ENCODE measurements at regions not wholly inside any gene's neighbourhood (a gene's known extent, or its start where the extent isn't known, plus 50 kb on each side); places are given as distances from the start of the nearest gene placed in this dataset.
"Not testable (repeated sequence)": the region's sequence is repeated elsewhere in the genome, so short reads cannot be mapped to it uniquely, and the experiment has no call there.

DNA sequence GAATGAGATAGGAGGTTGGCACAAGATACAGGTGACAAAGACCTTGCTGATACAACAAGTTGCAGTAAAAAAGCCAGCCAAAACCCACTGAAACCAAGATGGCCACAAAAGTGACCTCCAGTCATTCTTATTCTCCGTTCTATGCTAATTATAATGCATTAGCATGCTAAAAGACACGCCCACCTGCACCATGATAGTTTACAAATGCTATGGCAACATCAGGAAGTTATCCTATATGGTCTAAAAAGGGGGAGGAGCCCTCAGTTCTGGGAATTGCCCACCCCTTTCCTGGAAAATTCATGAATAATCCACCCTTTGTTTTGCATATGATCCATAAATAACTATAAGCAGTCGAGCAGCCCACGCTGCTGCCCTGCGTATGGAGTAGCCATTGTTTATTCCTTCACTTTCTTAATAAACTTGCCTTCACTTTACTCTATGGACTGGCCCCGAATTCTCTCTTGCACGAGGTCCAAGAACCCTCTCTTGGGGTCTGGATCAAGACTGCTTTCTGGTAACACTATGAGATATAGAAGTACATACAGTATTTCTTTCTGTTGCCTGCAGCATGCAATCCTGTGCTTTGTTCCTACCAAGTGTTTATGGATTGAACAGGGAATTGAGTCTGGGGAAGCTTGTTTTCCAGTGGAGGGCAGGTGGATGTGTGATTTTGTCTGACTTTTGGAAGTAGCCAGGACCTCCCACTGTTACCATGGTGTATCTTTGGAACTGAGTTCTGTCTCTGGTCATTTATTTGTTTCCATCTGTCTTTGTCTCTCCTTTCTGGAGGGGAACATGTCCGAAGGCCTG, 72.0 kb upstream of the TGM3 start:
- Mint-ChIP-seq H3K27ac (no peak overlapping the region), H3K9me3 (peaks cover 14% of the 10 kb centered on the region), H3K4me3 (no peak overlapping the region), H3K4me1 (ENCODE audit: low read depth) (peaks cover 30% of the 10 kb centered on the region), H3K27me3 (peaks cover 1% of the 10 kb centered on the region), H3K36me3 (ENCODE audit: low read depth) (peaks cover 10% of the 10 kb centered on the region)
- intact Hi-C loops (cut with micrococcal nuclease) = no loop called here

DNA sequence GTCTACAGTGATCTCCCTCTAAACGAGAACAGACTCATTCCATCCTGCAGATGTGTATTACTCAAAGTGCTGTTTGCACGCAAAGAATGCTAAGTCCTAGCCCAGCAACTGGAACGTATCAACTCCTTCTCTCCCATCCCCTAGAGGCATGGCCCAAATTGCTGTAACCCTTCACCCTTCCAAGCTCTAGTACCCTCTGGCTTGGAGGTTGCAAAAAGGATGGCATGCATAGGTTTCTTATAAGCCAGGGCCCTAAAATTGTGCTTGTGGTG, 71.5 kb upstream of the TGM3 start:
- H3K27ac Mint-ChIP-seq = no peak overlapping the region
- H3K4me1 Mint-ChIP-seq (ENCODE audit: low read depth) = peaks cover 26% of the 10 kb centered on the region
- no peak overlapping the region for H3K4me3 Mint-ChIP-seq
- peaks cover 9% of the 10 kb centered on the region for H3K9me3 Mint-ChIP-seq
- peaks cover 8% of the 10 kb centered on the region for H3K36me3 Mint-ChIP-seq (ENCODE audit: low read depth)
- H3K27me3 Mint-ChIP-seq = peaks cover 1% of the 10 kb centered on the region
- intact Hi-C loops (cut with micrococcal nuclease) = no loop called here

DNA sequence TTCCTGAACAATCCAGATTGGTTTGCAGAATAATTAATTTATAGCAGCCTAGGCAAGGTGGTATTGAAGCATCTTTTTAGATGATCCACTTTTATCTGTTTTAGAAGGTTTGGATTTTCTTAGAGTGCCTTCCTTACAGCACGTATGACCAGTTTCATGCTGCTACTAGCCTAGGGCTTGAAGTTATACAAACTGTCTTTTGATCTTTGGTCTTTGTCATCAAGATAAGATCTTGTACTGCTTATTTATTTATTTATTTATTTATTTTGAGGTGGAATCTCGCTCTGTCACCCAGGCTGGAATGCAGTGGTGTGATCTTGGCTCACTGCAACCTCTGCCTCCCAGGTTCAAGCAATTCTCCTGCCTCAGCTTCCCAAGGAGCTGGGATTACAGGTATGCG, 68.5 kb upstream of the TGM3 start:
- not testable (repeated sequence) for H3K27ac Mint-ChIP-seq, H3K4me3 Mint-ChIP-seq
- H3K4me1 Mint-ChIP-seq (ENCODE audit: low read depth) = peaks cover 12% of the 10 kb centered on the region

DNA sequence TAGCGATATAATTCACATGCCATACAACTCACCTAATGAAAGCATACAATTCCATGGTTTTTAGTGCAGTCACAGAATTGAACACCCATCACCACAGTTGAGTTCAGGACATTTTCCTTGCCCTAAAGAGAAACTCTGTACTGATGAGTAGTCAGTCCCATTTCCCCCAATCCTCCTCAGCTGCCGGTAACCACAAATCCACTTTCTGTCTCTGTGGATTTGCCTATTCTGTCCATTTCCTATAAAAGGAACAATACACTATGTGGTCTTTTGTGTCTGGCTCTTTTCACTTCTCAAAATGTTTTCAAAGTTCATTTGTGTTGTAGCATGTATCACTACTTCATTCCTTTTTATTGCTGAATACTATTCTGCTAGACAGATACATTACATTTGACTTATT, 67.9 kb upstream of the TGM3 start:
- Mint-ChIP-seq H3K4me3 (no peak overlapping the region), H3K4me1 (ENCODE audit: low read depth) (peaks cover 11% of the 10 kb centered on the region)

More for the DNA sequence above, 68.5 kb upstream of the TGM3 start:
- H3K27me3 Mint-ChIP-seq; H3K9me3 Mint-ChIP-seq; intact Hi-C loops (cut with micrococcal nuclease); H3K36me3 Mint-ChIP-seq (ENCODE audit: low read depth): not testable (repeated sequence)

DNA sequence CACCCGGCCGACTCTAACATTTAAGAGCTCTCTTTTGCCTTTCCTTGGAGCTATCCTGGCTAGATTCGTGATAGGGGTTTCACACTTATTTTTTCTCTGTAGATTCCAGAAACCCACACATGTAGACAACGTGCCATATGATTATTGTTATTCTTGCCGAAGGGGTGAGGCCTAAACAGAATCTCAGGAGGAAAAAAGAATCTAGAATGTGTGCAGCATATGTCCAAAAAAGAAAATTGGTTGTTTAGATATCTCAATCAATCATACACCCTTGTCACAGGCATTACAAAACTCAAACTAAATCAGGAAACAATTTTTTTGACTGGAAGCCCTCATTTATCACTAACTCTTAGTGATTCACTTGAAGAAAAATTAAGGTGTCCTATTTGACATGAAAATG, 66.9 kb upstream of the TGM3 start:
- no peak overlapping the region for H3K27ac Mint-ChIP-seq
- intact Hi-C loops (cut with micrococcal nuclease) = no loop called here
- peaks cover 11% of the 10 kb centered on the region for H3K4me1 Mint-ChIP-seq (ENCODE audit: low read depth)
- peaks cover 1% of the 10 kb centered on the region for H3K27me3 Mint-ChIP-seq
- no peak overlapping the region for H3K4me3 Mint-ChIP-seq
- H3K9me3 Mint-ChIP-seq = no peaks in the 10 kb centered on the region
- no peaks in the 10 kb centered on the region for H3K36me3 Mint-ChIP-seq (ENCODE audit: low read depth)

More for the DNA sequence above, 67.9 kb upstream of the TGM3 start:
- Mint-ChIP-seq H3K27ac (no peak overlapping the region), H3K9me3 (no peaks in the 10 kb centered on the region), H3K36me3 (ENCODE audit: low read depth) (no peaks in the 10 kb centered on the region), H3K27me3 (peaks cover 1% of the 10 kb centered on the region)
- intact Hi-C loops (cut with micrococcal nuclease) = no loop called here

DNA sequence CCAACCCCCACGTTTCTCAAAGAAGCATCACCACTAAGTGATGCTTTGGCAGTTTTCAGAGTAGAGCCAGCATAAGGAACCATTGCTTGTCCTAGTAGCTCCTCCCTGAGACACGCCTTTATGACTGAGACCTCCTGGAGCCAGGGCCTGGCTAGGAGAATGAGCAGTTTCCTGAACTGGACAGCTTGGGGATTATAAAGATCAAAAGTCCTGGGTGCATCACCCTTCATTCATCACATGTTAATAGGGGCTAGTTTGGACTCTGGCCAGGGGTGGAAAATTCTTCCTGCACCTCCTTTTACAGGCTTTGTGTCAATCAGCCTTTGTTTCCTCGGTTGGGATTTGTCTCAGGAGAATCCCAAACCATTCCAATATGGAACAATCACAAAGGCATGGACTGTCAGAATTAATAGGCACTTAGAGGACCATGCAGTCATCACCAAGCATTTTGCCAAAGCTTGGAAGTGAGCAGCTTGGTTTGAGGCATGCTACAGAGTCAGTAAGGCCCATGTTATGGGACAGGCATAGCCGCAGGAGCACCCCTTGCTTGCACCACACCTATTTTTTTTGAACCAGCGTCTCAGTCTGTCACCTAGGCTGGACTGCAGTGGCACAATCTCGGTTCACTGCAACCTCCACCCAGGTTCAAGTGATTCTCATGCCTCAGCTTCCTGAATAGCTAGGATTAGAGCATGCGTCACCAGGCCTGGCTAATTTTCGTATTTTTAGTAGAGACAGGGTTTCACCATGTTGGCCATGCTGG, 64.9 kb upstream of the TGM3 start:
- no peaks in the 10 kb centered on the region for H3K36me3 Mint-ChIP-seq (ENCODE audit: low read depth)
- no peak overlapping the region for H3K27ac Mint-ChIP-seq
- no peak overlapping the region for H3K4me3 Mint-ChIP-seq
- intact Hi-C loops (cut with micrococcal nuclease) = no loop called here
- H3K4me1 Mint-ChIP-seq (ENCODE audit: low read depth) = peaks cover 11% of the 10 kb centered on the region
- H3K27me3 Mint-ChIP-seq = peaks cover 1% of the 10 kb centered on the region
- no peaks in the 10 kb centered on the region for H3K9me3 Mint-ChIP-seq

DNA sequence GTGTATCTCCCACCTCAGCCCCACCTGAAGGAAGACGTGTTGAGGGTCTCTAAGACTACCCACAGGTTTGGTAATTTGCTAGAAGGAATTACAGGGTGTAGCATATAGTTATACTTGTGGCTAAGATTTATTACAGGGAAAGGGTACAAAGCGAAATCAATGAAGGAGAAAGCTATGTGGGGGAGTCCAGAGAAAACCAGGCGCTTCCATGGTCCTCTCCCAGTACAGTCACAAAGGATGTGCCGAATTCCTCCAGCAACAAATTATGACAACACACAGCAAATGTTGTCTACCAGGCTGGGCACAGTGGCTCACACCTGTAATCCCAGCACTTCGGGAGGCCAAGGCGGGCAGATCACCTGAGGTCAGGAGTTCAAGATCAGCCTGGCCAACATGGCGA, 64.1 kb upstream of the TGM3 start:
- H3K9me3 Mint-ChIP-seq = no peaks in the 10 kb centered on the region
- no peak overlapping the region for H3K4me3 Mint-ChIP-seq
- H3K4me1 Mint-ChIP-seq (ENCODE audit: low read depth) = peaks cover 11% of the 10 kb centered on the region
- no peaks in the 10 kb centered on the region for H3K36me3 Mint-ChIP-seq (ENCODE audit: low read depth)
- H3K27ac Mint-ChIP-seq = no peak overlapping the region
- peaks cover 4% of the 10 kb centered on the region for H3K27me3 Mint-ChIP-seq
- intact Hi-C loops (cut with micrococcal nuclease) = no loop called here

DNA sequence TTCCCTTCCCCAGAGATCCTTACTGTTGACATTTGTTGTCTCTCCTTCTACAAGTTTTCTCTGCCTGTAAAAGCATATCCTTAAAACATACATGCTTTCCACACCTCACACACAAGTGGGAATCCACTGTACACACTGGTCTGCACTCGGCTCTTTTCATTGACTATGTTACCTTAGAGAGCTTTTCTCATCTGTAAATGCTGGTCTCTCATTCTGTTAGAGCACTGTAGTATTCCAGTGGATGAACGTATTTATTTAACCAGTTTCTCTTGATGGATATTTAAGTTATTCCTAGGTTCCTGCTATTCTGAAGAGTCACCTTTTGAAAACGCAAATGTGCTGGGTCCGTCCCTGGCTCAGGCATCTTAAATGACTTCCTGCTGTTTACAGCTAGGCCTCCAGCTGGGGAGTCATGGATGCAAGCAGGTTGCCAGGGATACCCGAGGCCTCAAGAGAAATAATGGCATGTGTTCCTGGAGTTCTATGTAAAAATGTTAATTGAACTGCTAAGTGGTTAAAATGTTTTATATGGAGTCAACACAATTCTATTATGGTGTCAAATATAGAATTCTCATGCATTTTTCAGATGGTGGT, 61.1 kb upstream of the TGM3 start:
- Mint-ChIP-seq H3K36me3 (ENCODE audit: low read depth) (no peaks in the 10 kb centered on the region), H3K27ac (no peak overlapping the region), H3K27me3 (peaks cover 12% of the 10 kb centered on the region), H3K4me3 (no peak overlapping the region), H3K4me1 (ENCODE audit: low read depth) (peaks cover 11% of the 10 kb centered on the region), H3K9me3 (no peaks in the 10 kb centered on the region)
- intact Hi-C loops (cut with micrococcal nuclease) = no loop called here

DNA sequence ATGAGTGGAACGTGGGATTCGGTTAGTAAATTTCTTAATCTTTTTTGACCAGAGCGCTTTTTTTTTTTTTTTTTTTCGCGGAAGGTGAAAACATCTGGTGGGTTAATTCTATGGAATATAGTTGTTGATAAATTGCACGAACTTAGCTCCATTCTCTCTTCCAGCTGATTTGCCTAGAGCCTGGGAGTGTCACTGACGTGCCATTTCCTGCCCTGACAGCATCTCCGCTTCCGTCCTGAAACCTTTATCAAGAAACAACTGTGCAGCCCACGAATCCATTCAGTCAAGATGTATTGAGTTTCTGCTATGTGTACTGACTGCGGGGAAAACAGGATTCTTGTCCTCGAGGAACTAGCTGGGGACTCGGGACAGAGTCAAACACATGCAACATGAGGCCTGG, 59.5 kb upstream of the TGM3 start:
- intact Hi-C loops (cut with micrococcal nuclease) = no loop called here
- Mint-ChIP-seq H3K4me1 (ENCODE audit: low read depth) (peaks cover 15% of the 10 kb centered on the region), H3K36me3 (ENCODE audit: low read depth) (no peaks in the 10 kb centered on the region), H3K4me3 (no peak overlapping the region), H3K27me3 (peaks cover 19% of the 10 kb centered on the region), H3K27ac (no peak overlapping the region), H3K9me3 (no peaks in the 10 kb centered on the region)

DNA sequence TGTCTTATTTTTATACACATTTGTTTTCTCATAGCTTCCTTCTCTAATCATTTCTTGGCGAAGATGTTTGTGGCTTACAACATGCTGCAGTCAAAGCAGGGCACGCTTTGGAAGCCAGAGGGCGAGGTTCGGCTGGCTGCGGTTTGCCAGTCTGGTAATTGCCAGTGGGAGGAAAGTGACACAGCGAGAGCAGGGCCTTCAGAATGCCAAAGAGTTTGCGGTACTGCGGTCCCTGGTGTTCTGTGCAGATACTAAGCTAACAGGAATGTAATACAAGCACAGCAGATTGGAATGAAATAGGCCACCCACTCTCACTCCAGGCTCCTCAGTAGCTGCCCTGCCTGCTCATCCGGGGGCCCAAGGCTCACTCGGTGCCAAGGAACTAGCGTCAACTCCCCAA, 58.7 kb upstream of the TGM3 start:
- Mint-ChIP-seq H3K4me1 (ENCODE audit: low read depth) (peaks cover 15% of the 10 kb centered on the region), H3K27me3 (peaks cover 24% of the 10 kb centered on the region), H3K4me3 (no peak overlapping the region), H3K9me3 (no peaks in the 10 kb centered on the region), H3K36me3 (ENCODE audit: low read depth) (no peaks in the 10 kb centered on the region), H3K27ac (no peak overlapping the region)
- intact Hi-C loops (cut with micrococcal nuclease) = no loop called here

DNA sequence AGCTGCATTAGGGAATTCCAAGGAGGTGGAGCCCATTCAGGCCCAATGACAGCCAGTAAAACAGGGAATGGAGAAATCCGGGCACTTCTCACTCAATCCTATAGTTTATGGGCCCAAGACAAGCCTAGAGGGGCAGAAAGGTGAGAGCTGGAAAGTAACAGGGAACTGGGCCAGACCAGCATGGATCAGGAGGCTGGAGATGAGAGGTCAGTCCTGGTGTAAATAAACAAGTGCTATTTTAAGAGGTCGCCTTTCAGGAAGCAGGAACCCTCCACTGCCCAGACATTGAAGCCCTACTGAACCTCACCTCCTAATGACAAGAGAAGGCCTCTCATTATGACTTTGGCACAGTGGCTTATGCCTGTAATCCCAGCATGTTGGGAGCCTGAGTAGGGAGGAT, 57.2 kb upstream of the TGM3 start:
- intact Hi-C loops (cut with micrococcal nuclease) = no loop called here
- H3K36me3 Mint-ChIP-seq (ENCODE audit: low read depth) = no peaks in the 10 kb centered on the region
- H3K4me1 Mint-ChIP-seq (ENCODE audit: low read depth) = peaks cover 15% of the 10 kb centered on the region

DNA sequence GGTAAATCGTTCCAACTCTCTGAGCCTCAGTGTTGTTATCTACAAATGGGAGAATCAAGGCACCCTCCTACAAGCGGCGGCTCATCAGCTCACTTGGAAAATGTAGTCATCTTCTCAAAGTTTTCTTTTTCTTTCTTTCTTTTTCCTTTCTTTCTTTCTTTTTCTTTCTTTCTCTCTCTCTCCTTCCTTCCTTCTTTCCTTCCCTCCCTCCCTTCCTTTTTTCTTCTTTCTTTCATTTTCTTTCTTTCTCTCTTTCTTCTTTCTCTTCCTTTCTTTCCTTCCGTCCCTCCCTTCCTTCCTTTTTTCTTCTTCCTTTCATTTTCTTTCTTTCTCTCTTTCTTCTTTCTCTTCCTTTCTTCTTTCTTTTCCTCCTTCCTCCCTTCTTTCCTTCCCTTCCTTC, 55.0 kb upstream of the TGM3 start:
- Mint-ChIP-seq H3K9me3 (no peaks in the 10 kb centered on the region), H3K27ac (no peak overlapping the region), H3K27me3 (peaks cover 47% of the 10 kb centered on the region), H3K4me3 (no peak overlapping the region), H3K36me3 (ENCODE audit: low read depth) (no peaks in the 10 kb centered on the region), H3K4me1 (ENCODE audit: low read depth) (peaks cover 15% of the 10 kb centered on the region)
- intact Hi-C loops (cut with micrococcal nuclease) = no loop called here

More for the DNA sequence above, 57.2 kb upstream of the TGM3 start:
- H3K4me3 Mint-ChIP-seq = no peak overlapping the region
- H3K27ac Mint-ChIP-seq = no peak overlapping the region
- no peaks in the 10 kb centered on the region for H3K9me3 Mint-ChIP-seq
- H3K27me3 Mint-ChIP-seq = peaks cover 25% of the 10 kb centered on the region

DNA sequence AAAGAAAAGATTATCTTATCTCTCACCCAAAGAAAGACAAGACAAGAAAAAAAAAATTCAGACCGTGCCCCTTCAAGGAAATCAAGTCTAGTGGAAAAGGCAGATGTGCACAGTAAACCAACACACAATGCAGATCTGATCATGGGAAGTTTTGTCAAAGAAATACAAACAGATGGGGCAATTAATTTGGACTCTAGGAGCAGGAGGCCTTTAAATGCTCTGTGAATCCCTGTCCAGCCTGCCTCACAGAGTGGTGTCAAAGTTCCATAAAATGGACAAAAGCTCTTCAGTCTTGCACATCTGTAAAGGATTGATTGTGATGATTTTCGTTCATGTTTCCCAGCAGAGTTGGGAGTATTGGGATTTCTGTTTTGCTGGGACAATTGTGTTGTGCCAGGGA, 53.1 kb upstream of the TGM3 start:
- no peaks in the 10 kb centered on the region for H3K9me3 Mint-ChIP-seq
- no peak overlapping the region for H3K4me3 Mint-ChIP-seq
- H3K27me3 Mint-ChIP-seq = peaks cover 52% of the 10 kb centered on the region
- intact Hi-C loops (cut with micrococcal nuclease) = no loop called here
- peaks cover 8% of the 10 kb centered on the region for H3K4me1 Mint-ChIP-seq (ENCODE audit: low read depth)
- H3K36me3 Mint-ChIP-seq (ENCODE audit: low read depth) = no peaks in the 10 kb centered on the region
- no peak overlapping the region for H3K27ac Mint-ChIP-seq

DNA sequence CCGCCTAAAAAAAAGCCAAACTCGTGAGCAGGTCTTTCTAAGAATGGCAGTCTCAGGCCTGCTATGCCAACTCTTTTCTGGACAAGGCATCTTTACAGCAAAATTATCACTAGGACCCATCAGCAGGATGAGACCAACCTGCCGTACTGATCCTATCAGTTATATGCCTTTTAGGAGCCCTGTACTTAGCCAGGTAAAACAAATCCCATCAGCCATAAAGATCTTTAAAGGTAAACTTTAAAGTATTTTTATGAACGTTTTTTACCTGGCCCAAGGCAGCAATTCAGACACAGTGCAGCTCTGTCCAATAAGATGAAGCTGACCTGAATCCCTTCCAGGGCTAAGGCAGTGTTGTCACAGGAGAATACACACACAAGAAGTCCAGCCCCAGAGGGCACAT, 51.3 kb upstream of the TGM3 start:
- peaks cover 59% of the 10 kb centered on the region for H3K27me3 Mint-ChIP-seq

More for the DNA sequence above, 51.3 kb upstream of the TGM3 start:
- Mint-ChIP-seq H3K27ac (no peak overlapping the region), H3K4me3 (no peak overlapping the region), H3K4me1 (ENCODE audit: low read depth) (peaks cover 5% of the 10 kb centered on the region), H3K9me3 (no peaks in the 10 kb centered on the region), H3K36me3 (ENCODE audit: low read depth) (no peaks in the 10 kb centered on the region)
- intact Hi-C loops (cut with micrococcal nuclease) = no loop called here
